Memory B cell (primary cell): ENCODE measurements at regions not wholly inside any gene's neighbourhood (a gene's known extent, or its start where the extent isn't known, plus 50 kb on each side); places are given as distances from the start of the nearest gene placed in this dataset.

Source experiments
- ATAC-seq: fragments of 150-1000 bp; cut with Tn5 transposase; 2 replicates; pipeline ENCODE4 v1.10.0; 2021; ENCODE audit warnings: low read depth, mild to moderate bottlenecking, moderate library complexity
- DNase-seq, 2 donors: peaks; one replicate each; pipeline ENCODE4 v3.0.0; 2022; ENCODE audit warnings: low spot score in 2 of 2
- H3K27ac Mint-ChIP-seq: one replicate; pipeline ENCODE4 v1.8.0; 2022; ENCODE audit warnings: mild to moderate bottlenecking, moderate library complexity, mixed read lengths
- H3K27me3 Mint-ChIP-seq: one replicate; pipeline ENCODE4 v1.8.0; 2022; ENCODE audit warnings: mixed read lengths
- H3K36me3 Mint-ChIP-seq: one replicate; pipeline ENCODE4 v1.8.0; 2022; ENCODE audit warnings: mild to moderate bottlenecking, mixed read lengths
- H3K4me1 Mint-ChIP-seq: one replicate; pipeline ENCODE4 v1.8.0; 2022; ENCODE audit warnings: mixed read lengths
- H3K4me3 Mint-ChIP-seq: one replicate; pipeline ENCODE4 v1.8.0; 2022; ENCODE audit warnings: mild to moderate bottlenecking, moderate library complexity, mixed read lengths
- H3K9me3 Mint-ChIP-seq: one replicate; pipeline ENCODE4 v1.8.0; 2022; ENCODE audit warnings: mixed read lengths

GRCh38 chr10:22767859-22768258 lies 53.5 kb upstream of the PIP4K2A start:
- H3K9me3 Mint-ChIP-seq = peaks cover 5% of the 10 kb centered on the region
- H3K36me3 Mint-ChIP-seq = peaks cover 2% of the 10 kb centered on the region
- H3K27me3 Mint-ChIP-seq = no peaks in the 10 kb centered on the region
- no peak for DNase-seq
- ATAC-seq = no peak
- peaks cover 32% of the 10 kb centered on the region for H3K4me1 Mint-ChIP-seq
- H3K4me3 Mint-ChIP-seq = no peak overlapping the region
- peak overlapping the region; percentile 84 for H3K27ac Mint-ChIP-seq

- DNase-seq = no peak
- no peaks in the 10 kb centered on the region for H3K27me3 Mint-ChIP-seq
- peak overlapping the region; percentile 84 for H3K27ac Mint-ChIP-seq
- peaks cover 36% of the 10 kb centered on the region for H3K4me1 Mint-ChIP-seq
- H3K4me3 Mint-ChIP-seq = no peak overlapping the region
- no peak for ATAC-seq
- H3K36me3 Mint-ChIP-seq = peaks cover 2% of the 10 kb centered on the region
- peaks cover 5% of the 10 kb centered on the region for H3K9me3 Mint-ChIP-seq
Measured at GRCh38 chr10:22766693-22767092, 52.3 kb upstream of the PIP4K2A start.

- H3K9me3 Mint-ChIP-seq = peaks cover 5% of the 10 kb centered on the region
- no peaks in the 10 kb centered on the region for H3K27me3 Mint-ChIP-seq
- peak overlapping the region; percentile 6 for H3K4me3 Mint-ChIP-seq
- H3K4me1 Mint-ChIP-seq = peaks cover 36% of the 10 kb centered on the region
- H3K36me3 Mint-ChIP-seq = peaks cover 2% of the 10 kb centered on the region
- ATAC-seq (peak; percentile 86), DNase-seq (peak in 1 of 2 donors; percentile 27)
- H3K27ac Mint-ChIP-seq = peak overlapping the region; percentile 84
Measured at GRCh38 chr10:22765660-22766547, 51.5 kb upstream of the PIP4K2A start.

GRCh38 chr10:22764639-22765038 lies 50.3 kb upstream of the PIP4K2A start:
- DNase-seq (no peak), ATAC-seq (no peak)
- no peak overlapping the region for H3K4me3 Mint-ChIP-seq
- H3K27me3 Mint-ChIP-seq = no peaks in the 10 kb centered on the region
- peaks cover 2% of the 10 kb centered on the region for H3K9me3 Mint-ChIP-seq
- peaks cover 36% of the 10 kb centered on the region for H3K4me1 Mint-ChIP-seq
- peak overlapping the region; percentile 64 for H3K27ac Mint-ChIP-seq
- H3K36me3 Mint-ChIP-seq = no peaks in the 10 kb centered on the region
